HUES64 (cell line): ENCODE measurements at regions not wholly inside any gene's neighbourhood (a gene's known extent, or its start where the extent isn't known, plus 50 kb on each side); places are given as distances from the start of the nearest gene placed in this dataset.

Experiments used
- H3K27ac ChIP-seq: 2 replicates; pipeline ENCODE4 v1.7.0; 2013; ENCODE audit warnings: low read depth, low read length, inconsistent platforms
- H3K27me3 ChIP-seq: 2 replicates; pipeline ENCODE4 v1.6.1; 2013; ENCODE audit warnings: mild to moderate bottlenecking, low read length; ENCODE audit not compliant: insufficient read depth
- H3K36me3 ChIP-seq: 2 replicates; pipeline ENCODE4 v1.6.1; 2013; ENCODE audit warnings: mild to moderate bottlenecking, low read length; ENCODE audit not compliant: insufficient read depth
- H3K4me1 ChIP-seq: 2 replicates; pipeline ENCODE4 v1.6.1; 2013; ENCODE audit warnings: mild to moderate bottlenecking, low read length, moderate library complexity; ENCODE audit not compliant: insufficient read depth
- H3K4me3 ChIP-seq: 2 replicates; pipeline ENCODE4 v1.5.1; 2013; ENCODE audit warnings: mild to moderate bottlenecking, low read length, moderate library complexity
- H3K9ac ChIP-seq: 2 replicates; pipeline ENCODE4 v1.6.1; 2013; ENCODE audit warnings: mild to moderate bottlenecking, low read depth, low read length
- H3K9me3 ChIP-seq: 2 replicates; pipeline ENCODE4 v1.6.1; 2013; ENCODE audit warnings: low read depth, low read length; ENCODE audit not compliant: insufficient read depth
- WGBS: fragments of 150-250, 120-280 bp; methylation state at CpG from one replicate; pipeline ENCODE4 v1.1.7; 2013; ENCODE audit warnings: missing lambda C conversion rate; 5-methylcytosine and 5-hydroxymethylcytosine counted together

DNA sequence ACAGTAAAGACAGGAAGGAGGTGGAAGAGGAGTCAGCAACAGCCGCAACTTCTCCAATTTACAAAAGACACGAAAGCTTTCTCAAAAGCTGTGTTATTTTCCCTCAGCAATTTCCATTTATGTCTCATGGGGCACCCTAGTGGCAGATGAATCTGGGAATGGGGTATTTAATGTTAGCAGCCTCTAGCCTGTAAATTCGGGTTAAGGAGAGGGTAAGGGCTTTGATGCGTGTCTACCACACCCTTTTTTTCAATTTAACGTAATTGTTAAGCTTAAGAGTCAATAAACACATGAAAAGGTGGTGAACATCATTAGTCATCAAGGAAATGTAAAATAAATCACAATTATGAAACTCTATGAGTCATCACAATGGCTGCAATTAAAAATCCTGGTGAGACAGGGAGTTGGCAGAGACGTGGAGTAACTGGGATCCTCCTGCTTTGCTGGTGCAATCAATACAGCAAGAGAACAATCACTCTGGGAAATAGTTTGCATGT lies 986.4 kb downstream of the AACS start:
- H3K4me1 ChIP-seq = no peaks in the 10 kb centered on the region
- 66% methylated on average over 3 of the region's 6 CpGs for WGBS
- no peak overlapping the region for H3K9ac ChIP-seq
- H3K9me3 ChIP-seq = peaks cover 16% of the 10 kb centered on the region; the same call in 1 of the 2 replicates
- H3K4me3 ChIP-seq = no peak overlapping the region
- no peaks in the 10 kb centered on the region for H3K27me3 ChIP-seq
- no peaks in the 10 kb centered on the region for H3K36me3 ChIP-seq
- H3K27ac ChIP-seq = no peak overlapping the region

DNA sequence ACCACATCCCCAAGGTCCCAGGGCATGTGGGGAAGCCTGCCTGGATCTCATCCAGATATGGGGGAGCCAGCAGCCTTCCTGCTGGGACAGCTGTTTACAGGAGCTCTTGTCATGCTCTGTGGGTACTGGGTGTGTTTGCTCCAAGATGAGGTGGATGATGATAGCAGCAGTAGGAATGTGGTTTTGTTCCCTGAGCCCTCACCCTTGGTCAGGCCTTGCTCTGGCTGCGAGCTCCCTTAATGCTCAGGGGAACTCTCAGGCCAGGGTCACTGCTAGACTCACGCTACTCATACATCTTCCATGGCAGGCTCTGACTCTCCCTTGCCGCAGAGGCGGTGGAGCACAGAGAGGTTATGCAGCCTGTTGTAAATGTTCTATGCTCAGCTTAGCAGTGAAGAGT lies 990.3 kb downstream of the AACS start:
- WGBS = 71% methylated on average over 4 of the region's 4 CpGs
- H3K9me3 ChIP-seq = peaks cover 18% of the 10 kb centered on the region
- no peak overlapping the region for H3K27ac ChIP-seq
- H3K36me3 ChIP-seq = no peaks in the 10 kb centered on the region
- H3K4me3 ChIP-seq = no peak overlapping the region
- H3K9ac ChIP-seq = no peak overlapping the region
- H3K27me3 ChIP-seq = no peaks in the 10 kb centered on the region
- H3K4me1 ChIP-seq = no peaks in the 10 kb centered on the region

DNA sequence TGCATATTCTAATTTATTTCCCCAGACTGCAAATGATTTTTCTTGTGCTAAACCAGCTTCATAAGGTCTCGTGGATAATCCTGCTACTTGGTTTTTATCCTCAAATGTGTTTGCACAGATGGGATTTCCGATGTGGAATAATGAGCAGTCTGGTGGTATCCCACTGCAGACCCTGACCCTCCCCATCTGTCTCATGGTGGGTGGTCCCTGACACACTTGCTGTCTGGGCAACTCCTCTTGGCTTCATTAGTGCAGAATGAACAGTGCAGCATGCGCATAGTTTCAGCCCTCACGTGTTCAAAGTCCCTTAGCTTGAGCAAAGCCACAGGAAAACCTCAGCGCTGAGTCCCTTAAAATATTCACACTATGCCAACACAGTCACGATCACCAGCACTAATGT lies 996.5 kb downstream of the AACS start:
- Histone ChIP-seq H3K27me3 (no peaks in the 10 kb centered on the region), H3K27ac (no peak overlapping the region), H3K9ac (no peak overlapping the region), H3K4me3 (no peak overlapping the region), H3K36me3 (no peaks in the 10 kb centered on the region), H3K4me1 (no peaks in the 10 kb centered on the region), H3K9me3 (peaks cover 7% of the 10 kb centered on the region; the same call in 1 of the 2 replicates)
- 83% methylated on average over 5 of the region's 6 CpGs for WGBS

- Histone ChIP-seq H3K9me3 (peaks cover 4% of the 10 kb centered on the region; the same call in 1 of the 2 replicates), H3K36me3 (no peaks in the 10 kb centered on the region), H3K4me3 (no peak overlapping the region), H3K9ac (no peak overlapping the region), H3K27me3 (no peaks in the 10 kb centered on the region), H3K4me1 (no peaks in the 10 kb centered on the region), H3K27ac (no peak overlapping the region)
- 71% methylated on average over 4 of the region's 5 CpGs for WGBS
Observed at GRCh38 chr12:126064028-126064427, 998.8 kb downstream of the AACS start.

DNA sequence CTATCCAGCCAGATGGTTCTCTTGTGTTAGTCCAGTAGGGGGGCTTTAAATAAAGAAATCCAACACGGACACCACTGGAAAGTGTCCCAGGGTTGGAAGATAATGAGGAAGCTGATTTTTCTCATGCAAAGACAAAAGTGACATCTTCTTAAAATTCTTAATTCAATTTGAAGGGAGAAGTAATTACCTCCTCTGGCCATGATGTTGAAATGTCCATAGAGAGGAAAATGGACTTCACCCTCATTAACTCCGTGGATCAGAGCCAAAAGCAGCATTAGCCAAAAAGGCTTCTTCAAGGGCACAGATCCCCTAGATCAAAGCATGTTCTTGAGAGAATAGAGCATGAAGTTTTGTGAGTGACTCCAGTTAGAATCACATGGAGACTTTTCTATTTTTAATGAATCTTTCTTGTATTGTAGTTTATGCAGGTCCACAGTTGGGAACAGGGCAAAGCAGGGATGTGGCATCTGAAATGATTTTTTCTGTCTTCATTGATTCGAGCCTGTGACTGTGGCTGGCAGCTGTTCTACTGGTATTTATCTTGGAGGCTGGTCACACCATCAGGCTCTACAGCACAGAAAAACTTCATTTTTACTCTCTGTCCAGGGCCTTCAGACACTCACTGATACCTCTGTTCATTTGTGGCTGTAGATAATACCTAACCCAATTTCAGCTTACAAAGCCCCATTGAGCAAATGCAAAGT lies 1002.5 kb downstream of the AACS start:
- no peaks in the 10 kb centered on the region for H3K36me3 ChIP-seq
- 61% methylated on average over 3 of the region's 3 CpGs for WGBS

GRCh38 chr12:126069549-126070165 lies 1004.4 kb downstream of the AACS start:
- Histone ChIP-seq H3K36me3 (no peaks in the 10 kb centered on the region), H3K4me3 (no peak overlapping the region), H3K9me3 (peaks cover 34% of the 10 kb centered on the region), H3K4me1 (no peaks in the 10 kb centered on the region), H3K9ac (no peak overlapping the region), H3K27ac (no peak overlapping the region), H3K27me3 (no peaks in the 10 kb centered on the region)
- 19% methylated on average over 4 of the region's 4 CpGs for WGBS

More for the DNA sequence above, 1002.5 kb downstream of the AACS start:
- Histone ChIP-seq H3K9me3 (peaks cover 27% of the 10 kb centered on the region), H3K27me3 (no peaks in the 10 kb centered on the region), H3K27ac (no peak overlapping the region), H3K4me1 (no peaks in the 10 kb centered on the region), H3K4me3 (no peak overlapping the region), H3K9ac (no peak overlapping the region)

GRCh38 chr12:126076515-126076914 lies 1011.3 kb downstream of the AACS start:
- peaks cover 15% of the 10 kb centered on the region; the same call in 1 of the 2 replicates for H3K9me3 ChIP-seq
- no peaks in the 10 kb centered on the region for H3K4me1 ChIP-seq
- 84% methylated on average over 1 of the region's 1 CpG for WGBS
- H3K27ac ChIP-seq = no peak overlapping the region
- H3K27me3 ChIP-seq = no peaks in the 10 kb centered on the region
- no peaks in the 10 kb centered on the region for H3K36me3 ChIP-seq
- H3K9ac ChIP-seq = no peak overlapping the region
- H3K4me3 ChIP-seq = no peak overlapping the region

DNA sequence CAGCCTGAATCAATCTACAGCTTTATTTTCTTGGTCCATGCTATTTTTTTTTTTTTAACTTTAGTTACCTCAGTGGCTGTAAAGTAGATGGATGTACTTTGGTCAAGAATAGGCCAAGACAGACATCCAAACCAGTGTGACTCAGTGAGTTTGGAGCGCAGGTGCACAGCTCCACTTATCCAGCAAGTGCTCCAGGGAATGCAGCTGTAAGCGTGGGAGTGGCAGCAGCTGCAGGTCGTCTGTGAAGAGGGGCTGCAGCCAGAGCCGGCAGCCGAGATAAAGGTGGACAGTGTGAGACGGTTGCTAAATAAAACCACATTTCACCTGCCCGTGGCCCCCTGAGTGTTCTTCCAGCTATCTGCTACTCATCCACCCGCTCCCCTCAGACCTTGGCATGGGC lies 1018.7 kb downstream of the AACS start:
- Histone ChIP-seq H3K36me3 (no peaks in the 10 kb centered on the region), H3K9ac (no peak overlapping the region), H3K9me3 (peaks cover 8% of the 10 kb centered on the region), H3K27ac (no peak overlapping the region), H3K27me3 (no peaks in the 10 kb centered on the region), H3K4me1 (peaks cover 5% of the 10 kb centered on the region; the same call in 1 of the 2 replicates), H3K4me3 (no peak overlapping the region)
- 92% methylated on average over 8 of the region's 8 CpGs for WGBS

DNA sequence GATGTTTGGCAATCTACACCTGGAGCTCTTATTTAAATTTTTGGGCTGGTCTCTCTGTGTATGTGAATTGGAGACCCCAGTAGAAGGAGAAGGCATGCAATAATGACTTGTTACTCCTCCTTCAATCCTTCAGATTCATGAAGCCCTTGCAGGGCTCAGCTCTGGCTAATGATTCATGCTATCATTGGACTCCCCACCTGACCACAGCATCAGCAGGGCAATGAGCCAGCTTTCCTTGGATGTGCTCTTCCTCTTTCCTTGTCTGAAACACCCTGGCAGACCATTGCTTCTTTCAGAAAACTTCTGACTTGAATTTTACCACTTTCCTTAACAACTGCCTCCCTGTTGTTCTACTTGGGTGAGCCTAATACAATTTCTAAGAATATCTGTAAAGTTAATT lies 1019.2 kb downstream of the AACS start:
- Histone ChIP-seq H3K4me3 (no peak overlapping the region), H3K36me3 (no peaks in the 10 kb centered on the region), H3K9me3 (peaks cover 8% of the 10 kb centered on the region), H3K9ac (no peak overlapping the region), H3K27ac (no peak overlapping the region), H3K4me1 (peaks cover 5% of the 10 kb centered on the region; the same call in 1 of the 2 replicates), H3K27me3 (no peaks in the 10 kb centered on the region)

- WGBS = 44% methylated on average over 3 of the region's 3 CpGs
- Histone ChIP-seq H3K9ac (no peak overlapping the region), H3K4me3 (no peak overlapping the region)
Observed at GRCh38 chr12:126086242-126086641, 1021.0 kb downstream of the AACS start.

DNA sequence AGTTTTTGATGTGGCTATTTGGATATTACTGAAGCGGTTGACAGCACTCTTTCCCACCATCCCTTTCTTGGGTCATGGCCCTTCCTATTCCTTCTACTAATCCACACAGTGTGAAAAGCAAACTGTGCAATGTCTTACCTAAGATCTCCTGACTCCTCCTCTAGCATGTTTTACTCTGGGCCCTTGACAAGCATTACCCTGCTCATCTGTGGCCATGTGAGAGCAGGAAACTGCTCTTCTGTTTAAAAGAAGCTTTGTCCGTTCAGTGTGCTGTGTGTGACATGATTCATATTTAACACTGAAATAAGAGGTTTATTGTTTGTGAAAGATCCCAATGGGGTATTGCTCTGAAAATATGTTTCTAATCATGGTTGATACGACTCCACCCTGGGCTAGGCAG lies 1022.5 kb downstream of the AACS start:
- WGBS = 86% methylated on average over 3 of the region's 3 CpGs

More at GRCh38 chr12:126086242-126086641, 1021.0 kb downstream of the AACS start:
- Histone ChIP-seq H3K27ac (no peak overlapping the region), H3K9me3 (peaks cover 8% of the 10 kb centered on the region), H3K36me3 (no peaks in the 10 kb centered on the region), H3K4me1 (peaks cover 5% of the 10 kb centered on the region; the same call in 1 of the 2 replicates), H3K27me3 (no peaks in the 10 kb centered on the region)

More for the DNA sequence above, 1022.5 kb downstream of the AACS start:
- Histone ChIP-seq H3K36me3 (no peaks in the 10 kb centered on the region), H3K27ac (no peak overlapping the region), H3K9me3 (peaks cover 15% of the 10 kb centered on the region), H3K27me3 (no peaks in the 10 kb centered on the region), H3K9ac (no peak overlapping the region), H3K4me1 (peaks cover 5% of the 10 kb centered on the region; the same call in 1 of the 2 replicates), H3K4me3 (no peak overlapping the region)
